Activated CD8-positive, alpha-beta memory T cell treated with anti-CD3 and anti-CD28 coated beads, Interleukin-2, amount 50 U/mL, for 4 hours (primary cell): ENCODE measurements at regions not wholly inside any gene's neighbourhood (a gene's known extent, or its start where the extent isn't known, plus 50 kb on each side); places are given as distances from the start of the nearest gene placed in this dataset.
"Not testable (repeated sequence)": the region's sequence is repeated elsewhere in the genome, so short reads cannot be mapped to it uniquely, and the experiment has no call there.

Experiments
- DNase-seq: peaks from one replicate; pipeline ENCODE4 v3.0.0-alpha.2; 2020

DNA sequence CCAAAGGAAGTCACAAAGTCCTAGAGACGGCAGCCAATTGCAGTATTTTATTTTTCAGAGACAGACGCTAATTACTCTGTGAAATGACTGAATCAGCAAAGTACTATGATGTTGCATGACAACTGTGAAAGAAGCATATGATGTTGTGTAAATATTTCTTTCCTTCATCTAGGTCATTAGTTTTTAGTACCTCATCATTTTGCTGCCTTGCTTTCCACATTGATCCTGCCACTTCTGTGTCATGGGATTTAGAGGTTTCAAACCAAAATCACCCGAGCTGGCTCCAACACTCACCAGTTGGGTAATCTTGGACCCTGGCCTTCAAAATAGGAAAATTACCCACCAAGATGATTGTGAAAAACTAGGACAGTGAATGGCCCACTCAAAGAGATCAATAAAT is 585.2 kb downstream of the ACTL7B start:
- no peak for DNase-seq

DNA sequence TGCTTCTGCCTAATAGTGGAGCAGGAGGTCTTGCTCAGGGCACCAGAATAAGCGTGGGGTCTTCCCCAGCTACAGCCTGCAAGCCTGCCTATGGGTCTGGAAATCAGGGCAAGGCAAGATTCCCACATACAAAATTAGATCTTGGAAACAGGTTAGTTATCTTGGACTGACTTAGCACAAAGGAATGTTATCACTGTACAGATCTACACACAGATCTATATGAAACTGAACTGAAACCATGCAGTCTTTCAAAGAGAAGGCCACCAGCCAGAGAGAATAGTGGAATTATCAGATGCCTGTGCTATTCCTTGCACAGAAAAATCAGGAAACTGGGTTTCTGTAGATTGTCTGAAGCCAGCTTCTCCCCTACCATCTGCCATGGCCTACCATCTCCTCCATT is 585.7 kb downstream of the ACTL7B start:
- no peak for DNase-seq

- DNase-seq, result no peak
Observed at GRCh38 chr9:108269371-108269770, 586.4 kb downstream of the ACTL7B start.

- DNase-seq, result no peak
Observed at GRCh38 chr9:108265065-108265464, 590.7 kb downstream of the ACTL7B start.

- no peak for DNase-seq
Observed at GRCh38 chr9:108264093-108264492, 591.7 kb downstream of the ACTL7B start.

DNA sequence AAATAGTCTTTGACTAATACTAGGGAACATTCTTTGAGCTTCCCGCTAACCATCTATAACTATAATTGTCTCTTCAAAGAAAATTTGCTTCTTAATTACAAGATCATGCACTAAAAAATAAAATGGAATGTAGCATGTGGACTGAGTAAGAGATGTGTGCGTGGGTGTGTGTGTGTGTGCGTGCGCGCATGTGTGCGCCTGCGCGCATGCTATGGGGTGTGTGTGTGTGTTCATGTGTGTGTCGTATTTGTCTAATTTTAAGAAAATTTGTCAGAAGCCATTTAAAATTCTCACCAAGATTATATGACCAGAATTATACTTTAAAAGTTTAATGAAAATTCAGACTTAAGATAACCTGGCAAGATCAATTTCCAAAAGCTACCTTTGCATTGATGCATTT is 593.0 kb downstream of the ACTL7B start:
- no peak for DNase-seq

DNA sequence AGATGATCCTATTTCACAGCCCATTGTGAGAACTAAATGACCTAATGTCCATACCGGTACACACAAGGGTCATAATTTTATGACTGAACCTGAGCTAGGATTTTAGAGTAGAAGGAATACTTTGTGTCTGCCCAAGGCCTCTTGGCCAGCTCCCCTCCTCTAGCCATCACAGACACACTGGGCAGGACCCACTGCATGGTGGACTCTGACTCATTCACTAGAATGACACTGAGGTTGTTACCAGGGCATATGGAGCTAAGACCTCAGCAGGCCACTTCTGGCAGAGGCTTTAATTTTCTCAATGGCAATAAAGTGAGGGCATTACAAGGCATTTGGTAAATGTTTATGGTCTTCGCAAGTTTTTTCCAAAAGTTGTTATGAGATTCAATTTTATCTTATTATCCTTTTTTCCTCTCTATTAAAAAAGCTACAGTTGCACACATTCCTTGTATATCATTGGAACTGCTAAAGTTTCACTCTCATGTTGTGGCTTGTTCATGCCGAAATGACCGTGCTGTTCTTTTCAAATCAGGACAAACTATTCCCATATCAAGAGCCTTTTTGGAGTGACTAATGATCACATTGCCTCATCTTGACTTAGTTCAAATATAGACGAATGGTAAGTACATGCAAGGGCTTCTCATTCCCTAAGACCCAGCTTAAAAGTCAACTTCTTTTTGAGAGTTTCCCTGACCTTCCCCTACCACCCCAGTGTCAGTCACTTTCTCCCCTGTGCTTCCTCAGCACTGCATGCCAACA is 595.7 kb downstream of the ACTL7B start:
- DNase-seq, result no peak

DNA sequence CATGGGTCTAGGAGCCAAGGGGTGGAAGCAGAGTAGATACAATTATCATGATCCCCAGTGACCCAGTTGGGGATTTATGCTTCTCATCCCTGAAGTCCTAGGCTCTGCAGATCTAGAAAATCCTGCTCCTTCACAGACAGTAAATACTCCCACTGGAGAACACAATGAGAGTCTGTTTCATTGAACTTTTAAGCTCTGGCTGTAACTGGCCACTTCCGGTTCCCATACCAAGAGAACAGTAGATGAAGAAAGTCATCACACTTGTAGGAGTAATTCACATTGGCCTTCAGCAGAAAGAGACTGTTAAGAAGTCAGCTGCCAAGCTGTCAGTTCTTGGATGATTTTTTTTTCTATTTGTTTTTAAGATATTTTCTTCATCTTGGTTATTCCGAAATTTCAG is 597.1 kb downstream of the ACTL7B start:
- DNase-seq, result no peak

- DNase-seq, result no peak
Observed at GRCh38 chr9:108257382-108257781, 598.4 kb downstream of the ACTL7B start.

GRCh38 chr9:108254236-108254635 is 601.5 kb downstream of the ACTL7B start:
- no peak for DNase-seq

- DNase-seq, result not testable (repeated sequence)
Observed at GRCh38 chr9:108247391-108247790, 608.4 kb downstream of the ACTL7B start.

DNA sequence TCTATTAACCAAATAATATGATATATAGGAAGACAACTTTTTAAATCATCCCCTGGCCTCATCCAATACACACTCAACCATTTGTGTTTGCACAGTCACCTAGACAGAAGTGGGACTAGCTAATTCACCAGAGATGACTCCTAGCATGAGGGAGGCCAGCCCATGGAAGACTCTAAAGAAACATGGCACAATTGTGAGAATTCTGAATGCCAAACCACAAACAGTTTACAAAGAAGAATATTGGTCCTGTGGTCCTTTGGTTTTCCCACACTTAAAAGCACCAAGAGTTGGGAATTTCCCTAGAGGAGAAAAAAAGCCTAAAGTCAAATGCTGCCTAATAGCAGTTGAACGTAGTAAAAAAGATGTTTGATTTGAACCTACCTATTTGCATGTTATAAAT is 609.9 kb downstream of the ACTL7B start:
- no peak for DNase-seq

GRCh38 chr9:108245331-108245730 is 610.5 kb downstream of the ACTL7B start:
- no peak for DNase-seq

DNA sequence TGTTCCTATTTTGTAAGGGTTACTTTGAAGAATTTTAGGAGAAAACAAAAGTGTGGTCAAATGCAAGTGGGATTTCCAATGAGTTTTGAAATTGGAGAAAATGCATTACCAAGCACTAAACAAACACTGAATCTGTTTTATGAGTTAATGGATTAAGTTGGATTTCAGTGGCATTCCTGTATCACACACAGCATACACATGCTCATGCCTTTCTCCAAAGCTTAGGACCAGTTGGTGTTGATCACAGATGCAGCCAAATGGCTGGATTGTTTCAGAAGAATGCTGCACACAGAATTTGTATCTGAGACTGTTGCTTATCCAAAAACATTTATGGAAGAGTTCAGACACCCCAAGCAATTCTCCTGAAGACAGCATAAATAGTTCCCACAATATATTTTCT is 611.1 kb downstream of the ACTL7B start:
- no peak for DNase-seq

DNA sequence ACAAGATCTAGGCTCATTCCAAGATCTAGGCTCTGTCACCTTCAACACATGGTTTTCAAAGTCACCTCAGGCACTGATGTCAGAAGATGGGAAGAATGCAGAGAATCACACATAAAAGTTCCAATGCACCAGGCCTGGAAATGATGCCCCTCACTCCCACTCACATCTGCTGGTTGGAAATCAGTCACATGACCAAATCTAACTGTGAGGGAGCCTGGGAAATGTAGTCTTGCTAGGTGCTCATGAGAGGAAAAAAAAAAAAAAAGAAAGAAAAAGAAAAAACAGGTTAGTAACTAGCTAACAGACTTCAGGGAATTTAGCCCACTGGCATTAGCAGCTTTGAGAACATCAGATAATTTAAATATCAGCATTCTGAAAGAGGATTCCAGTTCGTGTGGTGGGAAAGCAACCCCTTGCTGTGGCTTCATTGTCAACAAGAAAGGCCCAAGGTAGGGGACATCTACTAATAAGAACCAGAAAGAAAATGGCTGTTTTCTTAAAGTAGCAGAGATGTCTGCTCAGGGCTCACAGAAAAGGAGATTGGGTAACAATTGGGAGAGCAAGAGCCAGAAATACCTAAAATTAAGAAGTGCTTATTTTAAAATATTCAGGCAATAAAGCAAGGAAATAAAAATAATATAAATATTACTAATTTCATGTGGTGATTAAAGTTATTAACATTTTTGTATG is 614.3 kb downstream of the ACTL7B start:
- DNase-seq, result no peak

DNA sequence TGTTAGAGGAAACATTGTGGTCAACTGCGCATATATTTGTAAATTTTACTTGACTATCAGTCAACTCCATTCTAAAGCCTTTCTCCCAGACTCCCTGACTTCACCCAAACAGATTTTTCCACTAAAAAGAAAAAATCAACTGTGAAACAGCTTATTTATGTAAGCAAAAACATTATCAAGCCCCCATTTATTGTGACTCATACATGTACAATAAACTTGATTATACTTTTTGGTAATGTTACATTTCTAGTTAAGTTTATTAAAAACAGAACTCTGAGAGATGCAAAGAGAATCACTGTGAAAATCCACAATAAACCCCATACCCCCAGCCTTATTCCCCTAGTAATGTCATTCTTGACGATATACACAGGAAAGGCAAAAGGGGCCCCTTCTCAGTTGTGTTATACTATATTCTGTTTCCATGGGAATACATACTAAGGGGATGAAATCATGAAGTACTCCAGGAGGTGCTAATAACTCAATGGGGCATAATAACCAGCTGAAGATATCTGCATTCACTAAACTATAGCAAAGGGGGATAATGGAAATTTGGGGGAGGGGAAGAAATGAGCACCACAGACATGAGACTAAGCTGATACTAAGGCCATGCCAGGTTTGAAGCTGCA is 616.0 kb downstream of the ACTL7B start:
- no peak for DNase-seq

DNA sequence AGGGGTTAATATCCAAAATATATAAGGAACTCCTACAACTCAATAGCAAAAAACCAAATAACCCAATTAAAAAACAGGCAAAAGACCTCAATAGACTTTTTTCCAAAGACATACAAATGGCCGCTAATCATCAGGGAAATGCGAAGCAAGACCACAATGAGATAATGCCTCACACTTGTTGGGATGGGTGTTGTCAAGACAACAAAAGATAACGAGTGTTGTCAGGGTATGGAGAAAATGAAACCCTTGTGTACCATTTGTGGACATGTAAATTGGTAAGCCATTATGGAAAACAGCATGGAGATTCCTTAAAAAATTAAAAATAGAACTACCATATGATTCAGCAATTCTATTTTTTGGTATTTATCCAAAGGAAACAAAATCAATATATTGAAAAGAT is 620.2 kb downstream of the ACTL7B start:
- DNase-seq, result no peak

DNA sequence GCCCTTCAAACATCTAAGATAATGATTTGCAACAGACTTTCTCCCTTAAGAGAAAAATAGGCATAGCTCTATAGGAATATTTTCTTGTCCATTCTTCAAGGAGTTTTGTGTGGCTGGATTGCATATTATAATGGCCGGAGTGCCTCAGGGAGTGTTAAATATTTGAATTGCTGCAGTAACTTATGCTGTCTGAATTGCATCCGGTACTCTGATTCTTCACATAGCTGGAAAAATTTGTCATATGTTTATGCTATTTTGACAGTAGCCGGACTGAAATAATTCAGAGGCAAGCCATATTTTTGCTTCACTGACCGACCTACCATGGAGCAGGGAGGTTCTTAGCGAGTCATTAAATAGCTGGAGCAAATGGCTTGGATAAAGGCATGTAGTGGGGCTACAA is 621.0 kb downstream of the ACTL7B start:
- DNase-seq, result no peak

GRCh38 chr9:108225149-108225800 is 630.5 kb downstream of the ACTL7B start:
- no peak for DNase-seq

- no peak for DNase-seq
Observed at GRCh38 chr9:108224716-108225115, 631.1 kb downstream of the ACTL7B start.

- no peak for DNase-seq
Observed at GRCh38 chr9:108219664-108220063, 636.1 kb downstream of the ACTL7B start.

- no peak for DNase-seq
Observed at GRCh38 chr9:108217431-108218349, 638.1 kb downstream of the ACTL7B start.

GRCh38 chr9:108213511-108213910 is 642.3 kb downstream of the ACTL7B start:
- DNase-seq, result no peak
